DND-41 (cell line): ENCODE measurements at regions not wholly inside any gene's neighbourhood (a gene's known extent, or its start where the extent isn't known, plus 50 kb on each side); places are given as distances from the start of the nearest gene placed in this dataset.

ENCODE experiments used
- ATAC-seq: fragments of 200-7000 bp; cut with Tn5 transposase; 3 replicates; pipeline ENCODE4 v1.9.1; 2021; ENCODE audit warnings: low read depth; ENCODE audit not compliant: insufficient read depth
- DNase-seq: peaks from one replicate; pipeline ENCODE4 v3.0.0-alpha.2; 2020
- H2AFZ ChIP-seq: 2 replicates; pipeline ENCODE4 v1.6.0; 2012; ENCODE audit warnings: low read depth, low read length
- H3K27ac ChIP-seq: 2 replicates; pipeline ENCODE4 v1.5.1; 2012; ENCODE audit warnings: low read length, inconsistent platforms
- H3K27me3 ChIP-seq: fragments of 200-600 bp; sonication (generic); 2 replicates; pipeline ENCODE4 v1.6.0; 2012; ENCODE audit warnings: low read length, mild to moderate bottlenecking, inconsistent platforms; ENCODE audit not compliant: insufficient read depth, poor library complexity
- H3K36me3 ChIP-seq: 2 replicates; pipeline ENCODE4 v1.5.1; 2012; ENCODE audit warnings: low read length, inconsistent platforms; ENCODE audit not compliant: insufficient read depth
- H3K4me1 ChIP-seq: 2 replicates; pipeline ENCODE4 v1.5.1; 2012; ENCODE audit warnings: mild to moderate bottlenecking, low read length; ENCODE audit not compliant: insufficient read depth
- H3K4me2 ChIP-seq: 2 replicates; pipeline ENCODE4 v1.6.0; 2012; ENCODE audit warnings: mild to moderate bottlenecking, moderate library complexity, low read length, inconsistent platforms; ENCODE audit not compliant: insufficient read depth
- H3K4me3 ChIP-seq, 2 experiments: fragments of 200-600 bp in 1 of 2; shearing (Covaris generic) in 1 of 2; 2 replicates each; pipeline ENCODE4 v1.5.1; 2012 to 2016; ENCODE audit warnings: inconsistent platforms in 2 of 2, low read length in 2 of 2, mild to moderate bottlenecking in 2 of 2, low read depth in 1 of 2, moderate library complexity in 1 of 2
- H3K79me2 ChIP-seq: 2 replicates; pipeline ENCODE4 v1.6.0; 2012; ENCODE audit warnings: low read length, inconsistent platforms; ENCODE audit not compliant: insufficient read depth
- H3K9ac ChIP-seq: 2 replicates; pipeline ENCODE4 v1.6.0; 2012; ENCODE audit warnings: low read depth, mild to moderate bottlenecking, inconsistent platforms, low read length, moderate library complexity
- H3K9me3 ChIP-seq: 2 replicates; pipeline ENCODE4 v1.5.1; 2012; ENCODE audit warnings: low read length, moderate library complexity, mild to moderate bottlenecking, inconsistent platforms; ENCODE audit not compliant: insufficient read depth, severe bottlenecking
- H4K20me1 ChIP-seq: 2 replicates; pipeline ENCODE4 v1.6.0; 2012; ENCODE audit warnings: low read length; ENCODE audit not compliant: insufficient read depth
- CTCF ChIP-seq: IDR thresholded peaks from 2 replicates; pipeline ENCODE4 v1.5.1; 2012; ENCODE audit warnings: borderline replicate concordance, low read length, moderate library complexity, mild to moderate bottlenecking; ENCODE audit not compliant: poor library complexity, severe bottlenecking; ENCODE audit errors: extremely low read depth
- EZH2 ChIP-seq: IDR thresholded peaks from 3 replicates; pipeline ENCODE4 v1.6.1; 2012; ENCODE audit warnings: borderline replicate concordance, low read depth, mild to moderate bottlenecking, moderate library complexity, low read length, inconsistent platforms; ENCODE audit not compliant: severe bottlenecking

GRCh38 chr1:94608852-94609530 is 67.4 kb upstream of the F3 start:
- TF ChIP-seq EZH2 (no peak), CTCF (no peak)
- Histone ChIP-seq H3K27ac (no peak overlapping the region), H3K4me3 (no peak overlapping the region), H3K4me2 (no peak overlapping the region), H3K27me3 (no peaks in the 10 kb centered on the region), H3K79me2 (no peaks in the 10 kb centered on the region), H3K4me1 (peaks cover 3% of the 10 kb centered on the region; the same call in 1 of the 2 replicates), H4K20me1 (no peaks in the 10 kb centered on the region), H3K36me3 (no peaks in the 10 kb centered on the region), H3K9me3 (no peaks in the 10 kb centered on the region), H2AFZ (no peak overlapping the region), H3K9ac (no peak overlapping the region)
- ATAC-seq (no peak), DNase-seq (no peak)

GRCh38 chr1:94608142-94608851 is 66.7 kb upstream of the F3 start:
- Histone ChIP-seq H3K79me2 (no peaks in the 10 kb centered on the region), H2AFZ (no peak overlapping the region), H3K4me2 (no peak overlapping the region), H3K4me3 (no peak overlapping the region), H3K9ac (no peak overlapping the region), H3K9me3 (no peaks in the 10 kb centered on the region), H3K27me3 (no peaks in the 10 kb centered on the region), H3K4me1 (peaks cover 8% of the 10 kb centered on the region), H4K20me1 (no peaks in the 10 kb centered on the region), H3K27ac (no peak overlapping the region), H3K36me3 (no peaks in the 10 kb centered on the region)
- no peak for DNase-seq
- no peak for ATAC-seq
- TF ChIP-seq EZH2 (no peak), CTCF (no peak)

GRCh38 chr1:94607398-94607797 is 65.8 kb upstream of the F3 start:
- Histone ChIP-seq H4K20me1 (no peaks in the 10 kb centered on the region), H3K9me3 (no peaks in the 10 kb centered on the region), H3K4me3 (no peak overlapping the region), H2AFZ (no peak overlapping the region), H3K4me2 (no peak overlapping the region), H3K79me2 (no peaks in the 10 kb centered on the region), H3K4me1 (peaks cover 14% of the 10 kb centered on the region), H3K27me3 (no peaks in the 10 kb centered on the region), H3K27ac (no peak overlapping the region), H3K9ac (no peak overlapping the region), H3K36me3 (no peaks in the 10 kb centered on the region)
- no peak for TF ChIP-seq CTCF
- no peak for TF ChIP-seq EZH2
- no peak for DNase-seq
- ATAC-seq = no peak
